GM18508 (cell line): ENCODE measurements at regions not wholly inside any gene's neighbourhood (a gene's known extent, or its start where the extent isn't known, plus 50 kb on each side); places are given as distances from the start of the nearest gene placed in this dataset.
"Not testable (repeated sequence)": the region's sequence is repeated elsewhere in the genome, so short reads cannot be mapped to it uniquely, and the experiment has no call there.

Experiments
- ATAC-seq: cut with Tn5 transposase; IDR thresholded peaks from one replicate; pipeline ENCODE4 v1.9.1; 2021; ENCODE audit warnings: moderate number of reproducible peaks; ENCODE audit not compliant: insufficient read depth, unreplicated experiment

DNA sequence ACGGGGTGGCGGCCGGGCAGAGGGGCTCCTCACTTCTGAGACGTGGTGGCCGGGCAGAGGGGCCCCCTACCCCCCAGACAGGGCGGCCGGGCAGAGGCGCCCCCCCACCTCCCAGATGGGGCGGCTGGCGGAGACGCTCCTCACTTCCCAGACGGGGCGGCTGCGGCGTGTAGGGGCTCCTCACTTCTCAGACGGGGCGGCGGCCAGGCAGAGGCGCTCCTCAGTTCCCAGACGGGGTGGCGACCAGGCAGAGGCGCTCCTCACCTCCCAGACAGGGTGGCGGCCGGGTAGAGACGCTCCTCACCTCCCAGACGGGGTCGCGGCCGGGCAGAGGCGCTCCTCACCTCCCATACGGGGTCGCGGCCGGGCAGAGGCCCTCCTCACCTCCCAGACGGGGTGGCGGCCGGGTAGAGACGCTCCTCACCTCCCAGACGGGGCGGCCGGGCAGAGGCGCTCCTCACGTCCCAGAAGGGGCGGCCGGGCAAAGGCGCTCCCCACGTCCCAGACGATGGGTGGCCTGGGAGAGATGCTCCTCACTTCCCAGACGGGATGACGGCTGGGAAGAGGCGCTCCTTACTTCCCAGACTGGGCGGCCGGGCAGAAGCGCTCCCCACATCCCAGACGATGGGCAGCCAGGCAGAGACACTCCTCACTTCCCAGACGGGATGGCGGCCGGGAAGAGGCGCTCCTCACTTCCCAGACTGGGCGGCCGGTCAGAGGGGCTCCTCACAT lies 536.6 kb upstream of the TUSC1 start:
- ATAC-seq: not testable (repeated sequence)

DNA sequence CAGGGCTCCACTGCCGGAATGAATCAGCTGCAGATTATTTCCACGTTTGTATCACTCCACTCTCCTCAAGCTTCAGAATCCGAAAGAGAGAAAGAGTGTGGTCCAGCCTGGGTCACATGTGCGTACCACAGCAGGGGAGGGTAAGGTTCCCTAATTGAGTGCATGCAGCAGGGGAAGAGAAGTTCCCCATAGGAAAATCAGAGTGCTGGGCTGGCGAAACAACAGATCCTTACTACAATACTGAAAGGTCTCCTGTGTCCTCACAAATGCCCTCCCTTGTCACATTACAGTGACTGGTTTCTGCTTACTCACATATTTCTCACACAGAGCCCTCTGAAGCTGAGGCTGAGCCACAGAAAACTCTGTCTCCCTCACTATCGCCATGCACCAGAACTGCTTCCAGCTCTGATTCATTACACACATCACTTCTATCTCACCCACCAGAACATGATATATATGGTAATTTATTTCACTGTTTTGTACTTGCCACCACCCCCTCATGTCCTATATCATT lies 532.2 kb upstream of the TUSC1 start:
- ATAC-seq: no peak

DNA sequence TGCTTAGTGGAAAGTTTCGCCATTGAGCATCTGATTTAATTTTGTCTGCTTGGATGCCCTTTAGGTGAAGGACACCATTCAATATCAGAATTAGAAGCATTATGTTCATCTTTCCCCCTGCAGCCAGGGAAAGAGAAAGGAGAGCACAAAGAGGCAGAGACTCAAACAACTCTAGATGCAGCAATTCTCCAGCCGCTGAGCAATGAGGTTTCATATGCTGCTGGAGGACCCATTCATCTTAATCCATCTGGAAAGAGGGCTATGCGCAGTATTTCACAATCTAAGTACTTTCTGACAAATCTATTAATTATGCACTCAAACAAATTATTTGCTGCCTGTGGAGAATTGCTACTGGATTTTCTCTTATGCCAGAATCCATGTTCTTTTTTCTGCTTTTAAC lies 527.0 kb upstream of the TUSC1 start:
- ATAC-seq: no peak

DNA sequence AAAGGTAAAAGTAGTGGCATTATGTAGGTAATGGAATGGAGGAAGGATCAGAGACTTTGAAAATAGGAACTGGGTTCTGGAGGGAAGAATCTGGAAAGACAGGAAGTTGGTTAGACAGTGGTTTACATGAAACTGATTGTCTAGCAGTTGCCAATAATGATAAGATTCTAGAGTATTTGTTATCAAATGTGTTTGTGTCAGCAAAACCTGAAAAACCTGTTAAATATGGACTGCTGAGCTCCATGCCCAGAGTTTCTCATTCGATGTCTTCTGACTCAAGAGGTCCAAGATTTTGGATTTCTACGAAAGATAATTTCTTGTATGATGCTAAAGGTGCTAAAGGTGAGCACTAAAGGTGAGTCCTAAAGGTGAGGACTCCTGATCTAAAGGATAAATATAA lies 515.0 kb upstream of the TUSC1 start:
- no peak for ATAC-seq

DNA sequence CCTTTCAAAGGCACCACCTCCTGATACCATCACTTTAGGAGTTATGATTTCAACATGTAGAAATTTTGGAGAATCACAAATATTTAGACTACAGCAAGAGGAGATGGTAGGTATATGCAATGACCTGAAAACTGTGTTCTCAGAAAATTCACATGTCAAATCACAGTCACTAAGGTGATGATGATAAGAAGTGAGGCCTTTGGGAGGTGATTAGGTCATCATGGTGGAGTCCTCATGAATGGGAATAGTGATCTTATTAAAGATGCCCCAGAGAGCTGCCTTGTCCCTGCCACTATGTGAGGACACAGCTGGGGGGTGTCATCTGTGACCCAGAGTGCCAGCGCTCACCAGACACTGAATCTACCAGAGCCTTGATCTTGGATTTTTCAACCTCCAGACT lies 513.5 kb upstream of the TUSC1 start:
- no peak for ATAC-seq

DNA sequence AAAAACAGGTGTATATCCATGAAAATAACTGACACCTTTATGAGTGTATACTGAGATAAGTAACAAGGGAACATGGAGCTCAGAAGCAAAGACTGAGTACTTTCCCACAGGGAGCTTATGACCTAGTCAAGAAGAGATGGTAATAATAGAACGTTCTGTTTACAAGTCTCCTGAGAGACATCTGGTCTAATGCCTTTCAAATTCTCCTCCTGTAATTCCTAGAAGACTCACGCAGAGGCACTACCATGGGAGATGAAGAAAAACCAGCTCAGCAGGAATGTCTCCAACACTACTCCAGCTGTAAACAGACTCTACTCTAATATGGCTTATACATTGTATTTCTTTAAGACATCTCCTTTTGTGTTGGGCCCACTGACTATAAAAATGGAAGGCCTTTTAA lies 503.6 kb upstream of the TUSC1 start:
- no peak for ATAC-seq

DNA sequence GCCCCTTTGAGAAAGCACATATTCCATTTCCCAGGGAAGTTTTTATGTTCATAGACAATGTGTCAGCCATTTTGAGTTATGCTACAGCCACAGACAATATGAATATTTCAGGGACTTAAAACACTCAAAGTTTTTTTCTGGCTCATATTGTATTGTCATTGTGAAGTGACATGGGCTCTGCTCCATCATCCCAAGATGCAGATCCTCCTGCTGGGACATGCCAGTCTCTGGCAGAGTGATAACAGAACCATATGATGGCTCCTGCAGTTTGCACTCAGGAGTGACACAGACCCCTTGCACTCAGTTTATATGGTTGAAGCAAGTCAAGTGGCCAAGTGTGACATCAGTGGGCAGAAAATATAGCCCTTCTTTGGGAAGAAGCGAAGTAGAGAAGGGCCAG lies 498.4 kb upstream of the TUSC1 start:
- ATAC-seq: no peak

DNA sequence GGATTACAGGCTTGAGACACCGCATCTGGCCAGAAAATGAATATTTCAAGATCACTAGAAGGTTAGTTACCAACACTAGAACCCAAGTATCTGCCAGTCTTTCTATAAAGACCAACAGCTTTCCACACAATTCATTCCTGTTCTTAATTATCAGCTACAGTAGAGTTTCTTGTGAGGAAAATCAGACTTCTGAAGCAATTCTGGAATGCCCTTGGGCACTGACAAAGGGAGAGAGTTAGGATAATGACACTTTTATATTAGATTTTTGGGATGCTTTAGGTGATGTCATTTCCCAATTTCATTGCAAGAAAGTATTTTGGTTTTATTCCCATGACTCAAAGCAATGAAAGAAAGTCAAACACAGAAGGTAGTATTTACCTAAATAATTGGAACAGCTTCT lies 497.0 kb upstream of the TUSC1 start:
- no peak for ATAC-seq

DNA sequence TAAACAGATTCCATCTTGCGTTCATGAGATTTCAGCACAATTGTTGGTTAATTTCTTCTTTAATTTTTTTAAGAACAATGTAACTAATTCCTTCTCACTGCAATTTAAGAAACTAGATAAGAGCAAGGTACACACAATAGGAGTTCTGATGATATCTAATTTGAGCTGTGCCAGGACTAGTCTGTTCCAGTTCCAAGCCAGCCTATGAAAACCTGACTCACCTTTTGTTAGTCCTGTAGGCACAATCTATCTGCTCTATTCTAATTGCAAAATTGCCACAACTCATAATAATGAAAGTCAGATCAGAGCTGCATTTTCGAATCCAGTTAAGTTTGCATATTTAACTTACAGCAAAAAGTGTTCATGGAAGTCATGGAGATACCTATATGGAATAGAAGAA lies 494.1 kb upstream of the TUSC1 start:
- ATAC-seq: no peak

DNA sequence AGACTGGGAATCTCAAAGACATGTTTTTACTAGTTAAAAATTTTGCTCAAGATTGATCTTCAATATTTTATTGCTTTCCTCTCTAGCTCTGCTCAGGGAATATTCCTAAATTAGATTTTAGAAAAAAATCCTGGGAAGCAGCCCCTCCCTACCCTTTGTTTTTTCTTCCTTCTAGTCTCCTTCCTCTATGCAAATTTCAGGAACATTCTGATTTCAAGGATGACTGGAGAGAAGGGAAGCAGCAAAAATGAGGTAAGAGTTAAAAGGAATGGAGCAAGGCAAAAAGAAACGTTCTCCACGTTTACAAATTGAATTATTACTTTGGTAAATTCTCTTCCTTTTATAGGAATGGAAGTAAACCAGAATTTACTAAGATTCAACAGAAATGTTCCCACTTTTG lies 493.4 kb upstream of the TUSC1 start:
- no peak for ATAC-seq

DNA sequence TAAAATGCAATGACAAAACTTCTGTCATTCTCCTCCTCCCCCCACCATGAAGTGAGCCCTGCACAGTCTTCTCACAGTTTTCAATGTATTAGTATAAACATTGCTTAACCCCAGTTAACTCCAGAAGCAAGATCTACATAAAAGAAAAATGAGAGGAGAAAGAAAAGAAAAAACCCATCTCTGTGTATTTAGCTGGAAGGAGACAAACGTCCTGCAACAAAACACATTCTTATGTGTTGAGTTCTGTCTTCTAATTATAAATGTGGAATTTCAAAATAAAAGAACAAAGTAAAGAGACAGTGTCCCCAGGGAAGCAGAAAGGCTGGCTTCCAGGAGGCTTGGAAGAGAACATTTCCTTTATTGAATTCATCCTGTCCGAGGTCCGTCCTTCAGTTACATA lies 491.9 kb upstream of the TUSC1 start:
- ATAC-seq: no peak

DNA sequence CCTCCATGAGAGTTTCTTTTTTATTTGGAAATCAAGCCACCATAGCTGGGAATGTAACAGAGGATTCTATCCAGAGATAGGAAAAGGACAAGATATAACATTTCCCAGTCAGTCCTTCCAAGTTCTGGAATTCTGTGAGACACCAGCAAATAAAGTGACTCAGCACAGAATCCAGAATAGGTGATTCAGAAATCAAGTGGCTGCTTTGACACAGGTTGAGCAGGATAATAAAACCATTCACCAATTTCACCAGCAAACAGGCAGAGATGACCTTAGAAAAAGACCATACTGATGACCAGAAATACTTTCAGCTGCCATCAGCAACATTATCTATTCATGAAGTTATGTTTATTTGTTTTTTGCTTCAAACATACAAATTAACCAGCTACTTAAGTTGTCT lies 491.5 kb upstream of the TUSC1 start:
- ATAC-seq: no peak

DNA sequence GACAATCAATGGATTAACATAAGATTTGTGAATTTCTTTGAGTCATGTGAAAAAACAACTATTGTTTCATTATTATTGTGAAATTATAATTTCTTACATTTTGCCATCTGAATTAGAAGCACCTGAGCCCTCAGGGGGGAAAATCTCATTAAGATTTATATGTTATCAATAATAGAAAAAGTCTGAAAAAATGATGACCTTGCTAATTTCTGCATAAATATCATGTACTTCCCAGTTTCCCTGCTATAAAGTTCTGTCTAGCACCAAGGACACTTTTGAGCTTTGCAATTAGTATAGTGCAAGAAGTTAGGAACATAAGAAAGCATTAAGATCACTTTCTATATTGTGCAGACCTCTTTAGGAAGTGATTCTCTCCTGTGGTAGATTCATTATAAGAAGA lies 488.3 kb upstream of the TUSC1 start:
- ATAC-seq: no peak

DNA sequence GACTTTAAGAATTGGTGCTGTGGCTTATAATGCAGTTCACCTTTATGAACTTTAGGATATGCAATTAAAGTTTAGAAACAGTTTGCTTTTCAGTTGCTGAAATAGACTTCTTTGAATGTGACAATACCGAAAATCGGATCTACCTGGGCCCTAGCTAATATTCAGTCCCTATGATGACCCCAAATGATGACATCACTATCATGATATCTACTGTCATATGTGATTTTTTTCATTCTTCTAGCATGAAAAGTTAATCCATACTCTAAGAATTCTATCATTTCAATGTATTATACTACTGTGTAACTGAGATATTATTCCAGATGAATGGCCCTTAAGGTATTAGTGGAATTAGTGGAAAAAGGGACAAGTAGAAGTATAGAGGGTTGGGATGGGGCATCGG lies 487.2 kb upstream of the TUSC1 start:
- no peak for ATAC-seq

DNA sequence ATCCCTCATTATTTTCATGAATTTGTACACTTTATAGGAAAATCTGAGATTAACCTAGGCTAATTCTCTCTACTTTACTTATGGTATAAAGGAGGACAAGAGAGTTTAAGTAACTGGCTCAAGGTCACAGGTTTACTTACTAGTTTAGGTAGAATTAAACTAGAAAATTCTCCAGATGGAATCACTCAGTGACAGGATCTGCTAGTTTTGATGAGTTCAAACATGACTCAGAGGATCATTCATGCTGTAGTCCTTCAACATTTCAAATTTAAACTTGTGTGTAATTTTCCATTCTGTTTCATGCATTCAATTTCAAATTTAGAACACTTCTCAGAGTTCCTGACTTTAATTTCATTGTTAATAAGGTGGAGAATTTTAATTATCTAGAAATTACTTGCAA lies 485.7 kb upstream of the TUSC1 start:
- no peak for ATAC-seq

DNA sequence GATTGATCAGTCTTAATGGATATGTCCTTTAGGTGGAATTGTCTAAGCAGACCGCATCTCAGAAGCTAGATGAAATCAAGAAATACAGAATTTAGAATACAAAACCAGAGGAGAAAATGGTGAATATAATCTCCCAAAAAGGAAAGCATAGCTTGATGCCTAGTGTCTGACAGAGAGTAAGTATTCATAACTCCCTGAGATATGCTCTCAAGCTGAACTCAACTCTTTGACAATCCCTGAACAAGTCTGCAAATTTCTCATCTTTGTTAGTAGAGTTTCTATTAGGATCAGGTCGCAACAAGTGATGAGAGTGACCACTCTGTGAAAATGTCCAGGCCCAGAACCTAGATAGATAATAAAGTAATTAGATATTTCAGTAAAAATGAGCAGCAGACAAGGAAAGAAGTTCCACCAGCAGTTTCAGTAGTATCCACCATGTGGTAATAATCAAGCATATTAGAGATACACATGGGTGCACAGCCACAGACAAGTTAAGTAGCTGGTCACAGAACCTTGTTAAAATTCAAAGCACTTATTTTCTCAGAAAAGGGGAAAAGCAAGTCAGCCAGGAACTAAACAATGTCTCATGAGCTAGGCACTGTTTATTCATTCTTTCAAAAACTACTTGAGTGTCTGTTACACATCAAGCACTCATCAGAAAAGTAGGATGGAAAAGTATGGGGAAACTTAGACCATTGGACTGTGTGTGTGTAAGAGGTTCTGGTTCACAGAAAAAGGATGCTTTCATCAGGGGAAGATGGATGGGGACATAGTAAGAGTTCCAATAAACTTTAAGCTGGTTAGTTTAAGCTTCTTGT lies 481.5 kb upstream of the TUSC1 start:
- no peak for ATAC-seq

DNA sequence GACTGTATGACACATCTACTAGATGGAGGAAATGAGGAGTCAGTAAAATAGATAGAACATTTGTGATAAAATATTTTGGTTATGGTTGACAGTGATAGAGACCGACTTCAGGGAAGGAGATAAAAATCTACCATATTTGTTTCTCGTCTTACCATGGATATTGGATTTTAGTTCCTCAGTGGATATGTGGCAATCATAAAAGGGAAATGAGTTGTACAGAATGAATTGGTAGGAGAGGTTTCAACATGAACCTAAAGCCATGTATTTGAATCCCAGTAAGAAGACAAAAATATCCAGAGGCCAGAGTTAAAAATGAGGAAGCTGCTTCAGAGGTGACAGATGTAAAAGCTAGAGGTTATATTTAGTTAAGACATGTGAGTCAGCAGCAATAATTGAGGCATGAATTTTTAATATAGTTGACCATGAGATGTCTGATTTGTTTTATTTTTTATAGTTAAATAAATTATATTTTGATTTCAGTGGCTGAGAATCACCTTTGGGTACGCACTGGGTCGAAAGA lies 480.4 kb upstream of the TUSC1 start:
- ATAC-seq: no peak

DNA sequence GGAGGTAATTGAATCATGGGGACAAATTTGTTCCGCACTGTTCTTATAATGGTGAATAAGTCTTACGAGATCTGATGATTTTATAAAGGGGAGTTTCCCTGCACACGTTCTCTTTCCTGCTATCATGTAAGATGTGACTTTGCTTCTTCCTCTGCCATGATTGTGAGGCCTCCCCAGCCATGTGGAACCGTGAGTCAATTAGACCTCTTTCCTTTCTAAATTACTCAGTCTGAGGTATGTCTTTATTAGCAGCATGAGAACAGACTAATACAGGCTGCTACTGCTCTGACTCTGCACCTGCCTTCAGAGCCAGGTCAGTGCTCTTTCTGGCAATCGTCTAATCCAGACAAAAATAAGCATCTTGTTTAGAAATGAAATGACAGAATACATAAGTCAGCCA lies 479.2 kb upstream of the TUSC1 start:
- ATAC-seq: peak; percentile 91

DNA sequence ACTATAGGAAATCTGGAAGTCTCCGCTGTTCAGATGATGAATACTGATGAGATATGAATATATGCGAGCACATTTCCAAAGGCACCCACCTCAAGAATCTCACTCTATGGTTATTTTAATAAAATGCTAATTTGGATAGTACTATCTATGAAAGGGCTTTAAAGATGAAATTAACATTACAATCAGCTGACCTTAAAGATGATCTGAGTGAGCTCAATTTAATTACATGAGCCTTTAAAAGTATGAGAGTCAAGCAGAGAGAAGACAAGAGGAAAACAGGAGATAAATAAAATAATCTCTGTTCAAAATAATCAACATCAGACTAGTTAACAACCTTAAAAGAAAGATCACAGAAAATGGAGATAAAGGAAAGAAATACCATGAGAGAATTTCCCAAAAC lies 474.1 kb upstream of the TUSC1 start:
- ATAC-seq: no peak

DNA sequence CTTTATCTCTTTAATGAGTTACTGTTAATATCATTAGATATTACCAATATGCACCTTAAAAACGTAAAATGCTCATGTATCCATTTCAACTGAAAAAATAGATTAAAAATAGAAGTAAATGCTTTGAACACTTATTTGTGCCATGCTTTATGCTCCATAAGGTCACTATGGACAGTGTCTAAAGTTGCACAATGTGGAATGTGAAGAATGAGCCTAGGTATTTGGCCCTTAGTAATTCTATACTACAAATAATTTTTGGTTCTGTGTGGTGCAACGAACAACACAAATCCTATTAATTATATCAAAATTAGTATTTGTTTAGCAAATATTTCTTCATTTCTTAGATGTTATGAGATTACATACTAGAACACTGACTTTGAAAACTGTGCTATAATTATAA lies 469.9 kb upstream of the TUSC1 start:
- no peak for ATAC-seq

DNA sequence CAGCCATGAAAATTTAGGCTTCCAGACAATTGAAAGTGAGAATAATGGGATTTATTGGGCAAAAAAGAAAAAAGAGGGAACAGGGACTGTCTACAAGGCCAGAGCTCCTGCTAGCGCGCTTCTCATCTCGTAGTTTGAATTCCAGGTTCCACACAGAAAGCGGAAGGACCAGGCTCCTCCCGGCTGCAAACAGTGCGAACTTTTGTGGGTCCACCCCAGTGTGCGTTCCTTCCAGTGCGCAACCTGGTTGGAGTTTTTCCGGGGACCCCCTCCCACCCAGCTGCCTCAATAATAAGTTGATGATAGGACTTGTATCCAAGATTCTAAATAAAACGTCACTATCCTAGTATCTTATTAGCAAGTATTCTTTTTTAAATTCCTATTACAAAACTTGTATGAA lies 467.7 kb upstream of the TUSC1 start:
- ATAC-seq: no peak

DNA sequence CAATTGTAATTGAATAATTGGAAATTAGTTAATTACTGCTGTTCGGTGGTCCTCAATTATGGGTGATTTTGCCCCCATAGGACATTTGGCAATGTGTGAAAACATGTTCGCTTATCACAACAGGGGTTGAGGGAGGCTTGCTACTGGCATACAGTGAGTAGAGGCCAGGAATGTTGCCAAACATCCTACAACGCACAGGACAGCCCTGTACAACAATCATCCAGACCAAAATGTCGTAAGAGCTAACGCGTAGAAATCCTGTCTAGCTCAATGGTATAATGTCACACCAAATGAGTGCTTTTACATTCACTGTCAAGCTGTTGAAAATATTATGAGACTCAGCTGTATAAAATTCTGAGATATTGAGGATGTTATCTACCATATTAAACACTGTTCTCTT lies 464.4 kb upstream of the TUSC1 start:
- ATAC-seq: no peak
